BJ (cell line): ENCODE measurements at regions not wholly inside any gene's neighbourhood (a gene's known extent, or its start where the extent isn't known, plus 50 kb on each side); places are given as distances from the start of the nearest gene placed in this dataset.

Source experiments
- CTCF ChIA-PET: fragments of 350-600 bp; formaldehyde crosslinking; extraction: SDS; loops from one replicate; lab custom pipeline; 2021; ENCODE audit warnings: antibody characterized with exemption, inconsistent platforms; lab: Yijun Ruan, JAX
- POLR2A ChIA-PET: fragments of 300-600 bp; sonication (Branson Sonifier 250); formaldehyde crosslinking; extraction: SDS; loops from one replicate; lab custom pipeline; 2021; ENCODE audit warnings: antibody characterized with exemption; lab: Charles Lee
- DNase-seq: peaks from one replicate; pipeline ENCODE4 v3.0.0-alpha.2; 2011; ENCODE audit warnings: low read depth
- H3K27me3 ChIP-seq: 2 replicates; pipeline ENCODE4 v1.6.0; 2011; ENCODE audit warnings: low read length; ENCODE audit not compliant: control insufficient read depth, insufficient read depth
- H3K36me3 ChIP-seq: 2 replicates; pipeline ENCODE4 v1.5.1; 2011; ENCODE audit warnings: low read length; ENCODE audit not compliant: control insufficient read depth, insufficient read depth
- H3K4me3 ChIP-seq: 2 replicates; pipeline ENCODE4 v1.5.1; 2011; ENCODE audit warnings: low read depth, mild to moderate bottlenecking, control low read depth, low read length
- CTCF ChIP-seq: IDR thresholded peaks from 2 replicates; pipeline ENCODE4 v1.5.1; 2011; ENCODE audit warnings: low read depth, mild to moderate bottlenecking, control low read depth, inconsistent platforms, low read length, moderate library complexity; ENCODE audit not compliant: insufficient read depth

DNA sequence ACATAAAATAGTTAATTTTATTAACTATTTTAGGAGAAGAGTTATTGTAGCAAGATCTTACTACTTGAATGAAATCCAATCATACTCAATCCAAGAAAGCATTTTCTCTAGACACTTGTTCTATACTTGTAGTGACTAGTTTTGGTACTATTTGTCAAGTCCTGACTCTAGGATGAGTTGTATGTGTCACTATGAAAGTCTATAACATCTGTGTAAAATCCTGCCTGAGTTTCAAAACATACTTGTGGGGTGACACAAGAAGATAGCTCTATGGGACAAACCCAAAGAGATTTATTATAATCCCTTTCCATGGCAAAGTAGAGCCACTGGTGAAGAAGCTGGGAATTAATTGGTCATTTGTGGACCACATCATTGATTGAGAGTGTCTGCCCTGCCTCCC lies 1042.2 kb upstream of the ADGRL4 start:
- CTCF ChIA-PET, result no interaction called here
- no peak for TF ChIP-seq CTCF

GRCh38 chr1:80047791-80048190 lies 1041.3 kb upstream of the ADGRL4 start:
- Histone ChIP-seq H3K27me3 (no peaks in the 10 kb centered on the region), H3K4me3 (no peak overlapping the region), H3K36me3 (no peaks in the 10 kb centered on the region)
- no peak for TF ChIP-seq CTCF
- POLR2A ChIA-PET, result no interaction called here
- CTCF ChIA-PET, result no interaction called here
- DNase-seq, result no peak

More for the DNA sequence above, 1042.2 kb upstream of the ADGRL4 start:
- no peaks in the 10 kb centered on the region for H3K36me3 ChIP-seq
- DNase-seq, result no peak
- H3K4me3 ChIP-seq, result no peak overlapping the region
- H3K27me3 ChIP-seq, result no peaks in the 10 kb centered on the region
- POLR2A ChIA-PET, result no interaction called here

GRCh38 chr1:80044662-80045061 lies 1038.1 kb upstream of the ADGRL4 start:
- CTCF ChIA-PET, result no interaction called here
- POLR2A ChIA-PET, result no interaction called here
- H3K4me3 ChIP-seq, result no peak overlapping the region
- no peak for TF ChIP-seq CTCF
- H3K27me3 ChIP-seq, result no peaks in the 10 kb centered on the region
- DNase-seq, result no peak
- H3K36me3 ChIP-seq, result no peaks in the 10 kb centered on the region

DNA sequence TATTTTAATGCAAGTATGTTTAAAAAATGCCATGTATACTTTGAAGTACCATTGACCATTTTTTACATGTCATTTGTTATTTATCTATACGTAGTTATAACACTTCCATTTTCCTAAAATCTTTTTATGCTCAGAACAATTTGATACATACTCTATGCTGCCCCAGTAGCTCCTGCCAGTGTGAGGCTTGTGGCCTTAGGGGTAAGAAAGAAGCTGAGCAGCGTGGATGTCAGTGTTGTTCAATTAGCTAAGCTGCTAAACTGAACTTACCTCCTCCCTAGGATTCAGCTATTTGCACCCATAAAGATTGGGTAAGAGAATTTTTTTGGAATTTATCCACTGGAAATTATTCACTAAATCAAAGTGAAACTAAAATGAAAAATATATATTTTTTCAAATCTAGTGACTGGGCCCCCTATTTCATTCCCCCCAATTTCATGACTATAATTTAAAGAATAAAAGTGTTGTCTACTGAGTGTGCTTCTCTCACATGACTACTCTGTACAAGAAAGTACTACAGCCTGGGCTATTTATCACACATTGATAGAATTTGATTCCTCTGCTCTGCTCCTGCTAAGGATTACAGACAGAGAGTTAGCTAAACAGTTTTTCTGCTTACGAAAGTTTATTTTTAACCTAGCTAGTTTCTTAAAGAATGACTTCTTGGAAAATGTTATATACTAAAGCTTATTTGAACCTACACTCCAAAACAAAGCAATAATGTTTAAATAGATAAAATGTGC lies 1030.3 kb upstream of the ADGRL4 start:
- no peak for TF ChIP-seq CTCF
- H3K36me3 ChIP-seq, result no peaks in the 10 kb centered on the region
- no peak for DNase-seq
- no peaks in the 10 kb centered on the region for H3K27me3 ChIP-seq
- POLR2A ChIA-PET, result interaction anchor here (0.6 kb wide), 1 partner anchor 16 kb away, joined by 3 read pairs; no protein-coding TSS in a partner anchor
- H3K4me3 ChIP-seq, result no peak overlapping the region
- CTCF ChIA-PET, result no interaction called here

- ChIA-PET POLR2A (no interaction called here), CTCF (no interaction called here)
- H3K27me3 ChIP-seq, result no peaks in the 10 kb centered on the region
- no peak for DNase-seq
- TF ChIP-seq CTCF, result no peak
- H3K36me3 ChIP-seq, result no peaks in the 10 kb centered on the region
- H3K4me3 ChIP-seq, result no peak overlapping the region
Measured at GRCh38 chr1:80023358-80023757, 1016.8 kb upstream of the ADGRL4 start.
